CD4-positive, alpha-beta T cell treated with Interleukin-12 subunit alpha and Interleukin-12 subunit beta, for 1 hour (primary cell): ENCODE measurements at regions not wholly inside any gene's neighbourhood (a gene's known extent, or its start where the extent isn't known, plus 50 kb on each side); places are given as distances from the start of the nearest gene placed in this dataset.
"Not testable (repeated sequence)": the region's sequence is repeated elsewhere in the genome, so short reads cannot be mapped to it uniquely, and the experiment has no call there.

Experiments used
- DNase-seq: peaks from one replicate; pipeline ENCODE4 v3.0.0-alpha.2; 2020

GRCh38 chr14:85009506-85009905 lies 520.4 kb upstream of the FLRT2 start:
- no peak for DNase-seq

DNA sequence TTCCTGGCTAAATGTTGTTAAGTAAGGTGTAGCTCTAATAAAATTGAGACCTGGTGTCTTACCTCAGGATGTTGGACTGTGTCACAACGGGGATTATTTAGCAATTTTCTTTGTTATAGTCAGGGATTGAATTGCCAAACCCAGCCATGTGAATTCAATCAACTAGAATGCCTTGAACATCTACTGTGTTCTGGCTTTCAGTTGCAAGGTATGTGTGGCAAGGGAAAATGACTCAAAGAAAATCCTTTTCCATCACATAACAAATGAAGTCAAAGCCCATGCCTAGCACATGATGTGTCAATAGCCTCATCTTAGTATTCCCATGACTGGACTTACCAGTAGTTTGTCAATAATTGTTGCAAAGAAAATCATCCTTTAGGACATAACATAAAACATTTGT lies 519.8 kb upstream of the FLRT2 start:
- no peak for DNase-seq

DNA sequence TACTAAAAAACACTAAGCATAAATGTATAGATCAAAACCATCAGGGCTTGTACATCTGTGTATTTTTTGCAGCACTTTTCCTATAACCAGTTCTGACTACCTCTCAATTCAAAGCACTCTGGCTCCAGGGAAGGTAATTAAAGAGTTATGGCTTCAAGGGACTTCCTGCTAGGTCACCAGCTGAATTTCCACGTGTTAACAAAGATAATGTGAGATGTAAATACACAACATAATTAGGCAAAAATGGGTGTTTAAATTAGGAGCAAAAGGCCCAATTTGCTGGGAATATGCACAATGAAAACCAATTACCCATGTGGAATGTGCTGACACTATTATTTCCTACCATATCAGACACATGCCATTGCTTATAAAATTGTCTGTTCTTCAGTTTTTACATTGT lies 513.4 kb upstream of the FLRT2 start:
- no peak for DNase-seq

GRCh38 chr14:85023866-85024265 lies 506.1 kb upstream of the FLRT2 start:
- not testable (repeated sequence) for DNase-seq

GRCh38 chr14:85024931-85025330 lies 505.0 kb upstream of the FLRT2 start:
- no peak for DNase-seq

DNA sequence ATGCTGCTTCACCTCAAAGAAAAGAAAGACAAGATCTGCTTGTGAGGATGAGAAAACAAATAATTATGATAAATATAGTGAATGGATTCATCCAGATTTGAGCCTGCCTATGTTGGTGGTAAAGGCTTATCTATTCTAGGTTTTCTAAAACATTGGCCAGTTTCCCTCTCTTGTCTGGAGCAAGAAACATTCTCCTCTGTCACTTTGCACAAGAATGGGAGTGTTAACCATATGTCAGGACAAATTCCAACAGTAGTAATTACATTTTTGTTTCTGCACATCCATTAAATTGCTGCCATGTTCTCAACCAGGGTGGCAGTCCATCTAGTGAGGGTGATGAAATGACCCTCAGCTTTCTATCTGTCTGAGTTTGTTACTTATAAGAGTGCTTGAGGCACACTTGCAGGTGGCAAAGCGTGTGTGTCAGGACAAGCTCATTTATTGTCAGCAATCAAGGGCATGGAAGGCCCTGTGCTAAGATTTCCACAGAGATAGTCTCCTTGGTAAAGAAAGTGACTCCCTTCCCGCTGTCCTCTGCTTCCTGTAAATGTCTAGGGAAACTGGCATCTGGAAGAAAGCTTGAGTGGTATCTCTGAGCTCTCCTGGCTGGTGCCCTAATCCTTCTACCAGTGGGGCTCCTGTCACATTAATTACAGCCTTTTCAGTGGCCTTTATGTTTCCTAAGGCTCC lies 502.1 kb upstream of the FLRT2 start:
- no peak for DNase-seq

DNA sequence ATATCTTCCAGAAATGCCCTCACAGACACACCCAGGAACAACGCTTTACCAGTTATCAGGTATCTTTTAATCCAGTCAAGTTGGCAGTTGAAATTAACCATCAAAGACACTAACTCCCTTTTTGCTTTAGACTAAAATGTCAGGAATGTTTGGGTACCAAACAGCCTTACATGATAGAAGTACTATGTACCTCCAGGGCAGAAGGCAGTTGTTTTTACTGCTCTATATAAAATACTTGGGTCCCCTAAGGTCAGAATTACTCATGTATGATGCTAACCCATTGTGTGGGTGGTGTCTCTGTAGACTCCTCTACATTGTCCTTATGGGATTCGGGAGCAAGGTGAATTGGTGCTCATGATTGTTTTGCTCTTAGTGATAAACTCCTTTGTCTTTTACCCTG lies 492.5 kb upstream of the FLRT2 start:
- DNase-seq = no peak

- no peak for DNase-seq
These were observed 491.2 kb upstream of the FLRT2 start for GRCh38 chr14:85038526-85039352.

GRCh38 chr14:85039353-85039626 lies 490.7 kb upstream of the FLRT2 start:
- no peak for DNase-seq

- DNase-seq = no peak
These were observed 489.8 kb upstream of the FLRT2 start for GRCh38 chr14:85040046-85040685.

- no peak for DNase-seq
These were observed 488.3 kb upstream of the FLRT2 start for GRCh38 chr14:85041618-85042017.

- DNase-seq = no peak
These were observed 487.6 kb upstream of the FLRT2 start for GRCh38 chr14:85042301-85042700.

GRCh38 chr14:85050180-85050579 lies 479.8 kb upstream of the FLRT2 start:
- no peak for DNase-seq

- no peak for DNase-seq
These were observed 477.3 kb upstream of the FLRT2 start for GRCh38 chr14:85052646-85053045.

DNA sequence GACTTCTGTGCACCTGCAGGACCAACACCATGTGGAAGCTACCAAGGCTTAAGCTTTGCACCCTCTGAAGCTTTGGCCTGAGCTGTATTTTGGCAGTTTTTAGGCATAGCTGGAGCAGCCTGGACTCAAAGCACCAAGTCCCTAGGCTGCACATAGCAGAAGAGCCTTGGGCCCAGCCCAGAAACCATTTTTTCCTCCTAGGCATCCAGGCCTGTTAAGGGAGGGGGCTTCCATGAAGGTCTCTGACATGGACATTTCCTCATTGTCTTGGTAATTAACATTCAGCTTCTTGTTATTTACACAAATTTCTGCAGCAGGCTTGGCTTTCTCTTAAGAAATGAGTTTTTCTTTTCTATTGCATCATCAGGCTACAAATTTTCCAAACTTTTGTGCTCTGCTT lies 475.8 kb upstream of the FLRT2 start:
- DNase-seq = no peak

GRCh38 chr14:85056267-85056666 lies 473.7 kb upstream of the FLRT2 start:
- DNase-seq = no peak

- DNase-seq = no peak
These were observed 472.7 kb upstream of the FLRT2 start for GRCh38 chr14:85057221-85057620.

DNA sequence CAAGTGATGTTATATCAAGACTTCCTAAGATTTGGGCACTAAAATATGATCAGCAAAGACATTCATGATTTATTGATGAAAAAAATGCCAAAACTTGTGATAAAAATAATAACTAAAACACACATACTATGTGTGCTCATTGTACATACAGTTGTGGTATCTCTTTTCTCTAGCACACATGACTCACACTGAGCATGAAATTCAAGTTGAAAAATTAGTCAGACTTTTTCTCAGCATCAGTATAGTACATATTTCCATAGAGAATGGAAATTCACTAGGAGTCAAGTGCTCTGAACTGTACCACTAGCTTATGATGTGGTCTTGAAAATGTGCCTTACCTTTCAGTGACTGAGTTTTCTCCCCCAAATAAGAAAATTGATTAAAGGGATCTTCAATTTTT lies 471.8 kb upstream of the FLRT2 start:
- DNase-seq = no peak

DNA sequence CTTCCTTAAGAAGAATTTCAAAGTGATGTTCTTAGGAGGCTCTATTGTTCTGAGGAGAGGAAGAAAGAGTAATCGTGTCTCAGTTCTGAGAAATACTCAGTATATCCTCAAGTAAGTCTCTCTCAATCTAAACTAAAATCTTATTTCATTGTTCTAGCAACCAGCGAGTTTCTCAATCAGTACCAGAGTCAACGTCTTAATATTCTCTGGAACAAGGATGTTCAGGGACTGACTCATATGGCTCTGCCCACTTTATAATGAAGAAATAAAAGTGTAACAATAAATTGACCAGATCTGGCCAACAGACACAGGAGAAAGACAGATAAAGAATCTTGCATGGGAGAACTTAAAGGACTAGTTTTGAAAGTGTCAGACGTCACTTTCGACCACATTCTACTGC lies 469.8 kb upstream of the FLRT2 start:
- DNase-seq = no peak

- DNase-seq = no peak
These were observed 468.7 kb upstream of the FLRT2 start for GRCh38 chr14:85061256-85061655.

DNA sequence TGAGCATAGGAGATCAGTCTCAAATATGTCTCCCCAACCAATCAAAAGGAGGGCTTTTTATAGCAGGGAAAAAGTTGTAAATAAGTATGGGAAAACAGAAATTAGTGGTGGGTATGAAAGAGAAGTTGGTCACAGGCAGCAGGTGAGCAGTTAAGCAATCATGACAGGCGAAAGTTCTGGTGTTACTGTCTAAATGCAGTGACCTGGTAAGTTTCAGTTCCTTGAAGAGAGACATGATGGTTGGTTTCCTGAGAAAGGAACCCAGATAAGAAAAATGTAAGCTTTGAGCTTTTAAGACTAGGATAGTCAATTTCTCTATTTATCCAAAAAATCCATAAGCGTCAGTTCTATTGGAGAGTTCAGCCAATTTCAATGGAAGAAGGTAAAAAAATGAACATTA lies 466.2 kb upstream of the FLRT2 start:
- DNase-seq = no peak

- DNase-seq = no peak
These were observed 458.5 kb upstream of the FLRT2 start for GRCh38 chr14:85071447-85071846.

DNA sequence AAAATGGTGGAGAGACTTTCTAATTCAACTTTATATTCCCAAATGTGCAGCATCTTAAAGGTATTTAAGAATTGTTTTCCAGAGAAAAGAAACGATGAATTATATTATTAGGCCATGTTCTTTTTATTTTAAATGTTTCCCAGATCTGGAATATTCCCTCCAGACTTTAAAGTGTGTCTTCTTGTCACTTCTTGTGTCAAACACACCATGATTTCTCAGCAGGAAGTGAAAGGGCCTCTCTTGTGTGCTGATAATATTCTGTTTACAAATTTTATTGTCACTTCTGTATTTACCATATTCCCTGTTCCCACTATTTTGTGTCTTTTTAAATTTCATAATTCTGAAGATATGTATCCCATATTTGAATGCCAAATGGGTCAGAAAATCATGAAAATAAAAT lies 455.0 kb upstream of the FLRT2 start:
- no peak for DNase-seq

- no peak for DNase-seq
These were observed 454.1 kb upstream of the FLRT2 start for GRCh38 chr14:85075694-85076476.
